ENCODE measurements at regions not wholly inside any gene's neighbourhood (a gene's known extent, or its start where the extent isn't known, plus 50 kb on each side); places are given as distances from the start of the nearest gene placed in this dataset.
"Not testable (repeated sequence)": the region's sequence is repeated elsewhere in the genome, so short reads cannot be mapped to it uniquely, and the experiment has no call there.

- DNase-seq, result no peak
Measured at GRCh38 chr5:127216143-127216542, 74.5 kb upstream of the MEGF10 start.

- no peak for DNase-seq
Measured at GRCh38 chr5:127216898-127217675, 73.5 kb upstream of the MEGF10 start.

- DNase-seq, result not testable (repeated sequence)
Measured at GRCh38 chr5:127221936-127222335, 68.7 kb upstream of the MEGF10 start.

GRCh38 chr5:127222571-127223156, 67.9 kb upstream of the MEGF10 start:
- DNase-seq, result not testable (repeated sequence)

- DNase-seq, result no peak
Measured at GRCh38 chr5:127223256-127223974, 67.2 kb upstream of the MEGF10 start.

GRCh38 chr5:127227881-127228280, 62.7 kb upstream of the MEGF10 start:
- no peak for DNase-seq

GRCh38 chr5:127228540-127229184, 61.9 kb upstream of the MEGF10 start:
- peak; percentile 39 for DNase-seq

GRCh38 chr5:127229185-127229889, 61.3 kb upstream of the MEGF10 start:
- DNase-seq, result peak; percentile 45

GRCh38 chr5:127231118-127231517, 59.5 kb upstream of the MEGF10 start:
- no peak for DNase-seq

- no peak for DNase-seq
Measured at GRCh38 chr5:127233590-127233989, 57.0 kb upstream of the MEGF10 start.

GRCh38 chr5:127235136-127235535, 55.5 kb upstream of the MEGF10 start:
- DNase-seq, result no peak

GRCh38 chr5:127236254-127236653, 54.3 kb upstream of the MEGF10 start:
- DNase-seq, result no peak

Measured in NCI-H774 (cell line).